Sigmoid colon (tissue), 4 donors: ENCODE measurements at regions not wholly inside any gene's neighbourhood (a gene's known extent, or its start where the extent isn't known, plus 50 kb on each side); places are given as distances from the start of the nearest gene placed in this dataset.

Source experiments
- CTCF ChIP-seq, 4 experiments: fragments of 450-650 bp in 3 of 4; fragments of 200-600 bp in 1 of 4; IDR thresholded peaks; one replicate each; pipeline ENCODE4 v1.5.1; 2016 to 2019; ENCODE audit warnings: antibody characterized with exemption in 4 of 4, mild to moderate bottlenecking in 3 of 4, moderate library complexity in 2 of 4
- EP300 ChIP-seq, 4 donors: sonication (generic); formaldehyde crosslinking; IDR thresholded peaks; one replicate each; pipeline ENCODE4 v1.6.1; 2017; ENCODE audit warnings: antibody characterized with exemption in 4 of 4

- TF ChIP-seq EP300 (IDR thresholded peaks at IDR 0.05) (no peak), CTCF (IDR thresholded peaks at IDR 0.05) (no peak)
Observed at GRCh38 chr10:131645756-131646155, 255.1 kb upstream of the PPP2R2D start.
